Brain pericyte (primary cell): ENCODE measurements at regions not wholly inside any gene's neighbourhood (a gene's known extent, or its start where the extent isn't known, plus 50 kb on each side); places are given as distances from the start of the nearest gene placed in this dataset.

Source experiments
- DNase-seq: peaks from one replicate; pipeline ENCODE4 v3.0.0-alpha.2; 2012; ENCODE audit warnings: low read depth, low spot score

GRCh38 chr3:94968519-94968918, 905.7 kb downstream of the NSUN3 start:
- DNase-seq = no peak

GRCh38 chr3:94972066-94972465, 909.2 kb downstream of the NSUN3 start:
- no peak for DNase-seq

- no peak for DNase-seq
Observed at GRCh38 chr3:94978084-94978483, 915.2 kb downstream of the NSUN3 start.

GRCh38 chr3:94985778-94986177, 922.9 kb downstream of the NSUN3 start:
- DNase-seq = no peak

- no peak for DNase-seq
Observed at GRCh38 chr3:94990952-94991705, 928.3 kb downstream of the NSUN3 start.

- DNase-seq = no peak
Observed at GRCh38 chr3:94996743-94997142, 933.9 kb downstream of the NSUN3 start.

GRCh38 chr3:95002438-95003046, 939.7 kb downstream of the NSUN3 start:
- no peak for DNase-seq

- DNase-seq = no peak
Observed at GRCh38 chr3:95028688-95029087, 965.8 kb downstream of the NSUN3 start.

GRCh38 chr3:95029644-95030043, 966.8 kb downstream of the NSUN3 start:
- no peak for DNase-seq

GRCh38 chr3:95036526-95037021, 973.7 kb downstream of the NSUN3 start:
- no peak for DNase-seq

- no peak for DNase-seq
Observed at GRCh38 chr3:95037097-95037496, 974.2 kb downstream of the NSUN3 start.

GRCh38 chr3:95037927-95038326, 975.1 kb downstream of the NSUN3 start:
- DNase-seq = no peak

GRCh38 chr3:95044101-95044500, 981.2 kb downstream of the NSUN3 start:
- DNase-seq = no peak

GRCh38 chr3:95048564-95048963, 985.7 kb downstream of the NSUN3 start:
- no peak for DNase-seq

GRCh38 chr3:95049841-95050240, 987.0 kb downstream of the NSUN3 start:
- no peak for DNase-seq

GRCh38 chr3:95055288-95055687, 992.4 kb downstream of the NSUN3 start:
- no peak for DNase-seq

GRCh38 chr3:95082191-95082590, 1019.3 kb downstream of the NSUN3 start:
- no peak for DNase-seq

- no peak for DNase-seq
Observed at GRCh38 chr3:95084738-95085137, 1021.9 kb downstream of the NSUN3 start.

GRCh38 chr3:95088464-95088863, 1025.6 kb downstream of the NSUN3 start:
- no peak for DNase-seq

- DNase-seq = no peak
Observed at GRCh38 chr3:95097493-95097892, 1034.6 kb downstream of the NSUN3 start.

- DNase-seq = no peak
Observed at GRCh38 chr3:95120921-95121320, 1058.1 kb downstream of the NSUN3 start.

- no peak for DNase-seq
Observed at GRCh38 chr3:95123104-95123503, 1060.2 kb downstream of the NSUN3 start.

GRCh38 chr3:95134693-95135413, 1072.0 kb downstream of the NSUN3 start:
- no peak for DNase-seq
